HG03039 (cell line): ENCODE measurements at regions not wholly inside any gene's neighbourhood (a gene's known extent, or its start where the extent isn't known, plus 50 kb on each side); places are given as distances from the start of the nearest gene placed in this dataset.
A peak's percentile ranks its signal among the peaks of the same experiment; 100 is the strongest.
"Not testable (repeated sequence)": the region's sequence is repeated elsewhere in the genome, so short reads cannot be mapped to it uniquely, and the experiment has no call there.

Experiments
- ATAC-seq: cut with Tn5 transposase; IDR thresholded peaks from one replicate; pipeline ENCODE4 v1.9.1; 2021; ENCODE audit warnings: mild to moderate bottlenecking, moderate library complexity; ENCODE audit not compliant: unreplicated experiment

DNA sequence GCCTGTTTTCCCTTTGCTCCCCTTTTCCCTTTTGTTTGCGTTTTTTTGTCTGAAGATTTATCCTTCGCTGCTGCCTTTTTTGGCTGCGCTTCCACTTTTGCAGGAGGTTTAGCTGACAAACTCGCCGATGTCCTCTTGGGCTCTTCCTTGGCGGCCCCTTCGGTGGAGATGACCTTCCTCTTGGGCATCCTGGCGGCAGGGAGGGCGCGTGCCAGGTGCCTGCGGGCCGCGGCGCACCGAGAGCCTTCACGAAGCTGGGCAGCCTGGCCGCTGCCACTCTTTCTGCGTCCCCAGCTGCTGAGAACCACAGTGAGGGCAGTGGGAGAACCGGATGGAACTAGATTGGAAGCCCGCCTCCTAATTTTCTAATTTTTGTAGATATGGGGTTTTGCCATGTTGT is 197.1 kb upstream of the C2CD4B start:
- ATAC-seq = no peak

- ATAC-seq = no peak
Measured at GRCh38 chr15:62362608-62363007, 197.5 kb upstream of the C2CD4B start.

GRCh38 chr15:62363913-62364312 is 198.8 kb upstream of the C2CD4B start:
- ATAC-seq = no peak

DNA sequence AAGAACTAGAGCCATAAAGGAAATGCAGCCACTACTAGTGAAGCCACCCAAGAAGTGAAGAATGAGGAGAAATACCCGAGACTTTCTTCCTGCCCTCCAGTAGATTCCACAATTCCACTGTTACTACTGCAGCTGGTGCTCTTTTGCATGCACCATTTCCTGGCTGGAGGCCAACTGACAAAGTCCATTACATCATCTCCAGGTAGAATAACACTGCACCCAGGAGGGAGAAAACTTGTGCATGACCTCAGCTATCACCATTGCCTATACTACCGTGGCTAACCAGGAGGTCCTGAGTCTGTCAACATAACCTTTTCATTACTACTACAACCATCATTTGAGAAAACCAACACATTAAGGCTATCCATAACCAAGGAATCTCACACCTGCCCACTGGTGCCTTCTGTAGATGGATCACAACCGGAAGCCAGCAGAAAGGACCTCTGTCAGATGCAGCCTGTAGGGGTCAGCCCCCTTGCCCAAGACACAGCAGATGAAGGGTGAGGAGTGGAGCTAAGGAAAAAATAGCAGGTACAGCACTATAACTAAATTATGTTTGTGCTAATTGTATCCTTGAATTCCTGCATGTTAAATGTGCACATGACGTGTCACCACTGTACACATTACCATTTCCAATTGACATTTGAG is 200.8 kb upstream of the C2CD4B start:
- no peak for ATAC-seq

- ATAC-seq = no peak
Measured at GRCh38 chr15:62369454-62369853, 204.4 kb upstream of the C2CD4B start.

- ATAC-seq = not testable (repeated sequence)
Measured at GRCh38 chr15:62371683-62372082, 206.6 kb upstream of the C2CD4B start.

- no peak for ATAC-seq
Measured at GRCh38 chr15:62377736-62378480, 212.8 kb upstream of the C2CD4B start.

- no peak for ATAC-seq
Measured at GRCh38 chr15:62378772-62379498, 213.8 kb upstream of the C2CD4B start.

- ATAC-seq = no peak
Measured at GRCh38 chr15:62380011-62380410, 214.9 kb upstream of the C2CD4B start.

DNA sequence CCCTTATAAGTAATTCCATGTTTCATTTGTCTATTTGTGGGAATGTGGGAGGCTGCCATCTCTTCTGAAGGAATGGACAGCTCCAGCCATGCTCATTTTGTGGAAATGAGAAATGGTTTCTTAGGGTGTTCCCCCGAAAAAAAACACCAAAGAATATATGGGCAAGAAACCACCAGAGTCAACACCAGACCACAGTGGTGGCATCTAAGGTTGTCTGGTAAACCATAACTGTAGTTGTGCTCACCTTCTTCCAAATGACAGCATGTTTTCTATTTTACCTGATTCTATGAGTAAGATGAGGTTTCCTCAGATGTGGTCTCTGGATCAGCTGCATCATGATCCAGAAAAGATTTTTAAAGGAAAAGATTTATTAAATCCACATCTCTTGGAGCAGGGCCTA is 217.0 kb upstream of the C2CD4B start:
- no peak for ATAC-seq

GRCh38 chr15:62389885-62390790 is 225.1 kb upstream of the C2CD4B start, which contains the start of gene TLN2:
Gene TLN2 (plus strand): TSS chr15:62390550.
- peak; percentile 87 for ATAC-seq

DNA sequence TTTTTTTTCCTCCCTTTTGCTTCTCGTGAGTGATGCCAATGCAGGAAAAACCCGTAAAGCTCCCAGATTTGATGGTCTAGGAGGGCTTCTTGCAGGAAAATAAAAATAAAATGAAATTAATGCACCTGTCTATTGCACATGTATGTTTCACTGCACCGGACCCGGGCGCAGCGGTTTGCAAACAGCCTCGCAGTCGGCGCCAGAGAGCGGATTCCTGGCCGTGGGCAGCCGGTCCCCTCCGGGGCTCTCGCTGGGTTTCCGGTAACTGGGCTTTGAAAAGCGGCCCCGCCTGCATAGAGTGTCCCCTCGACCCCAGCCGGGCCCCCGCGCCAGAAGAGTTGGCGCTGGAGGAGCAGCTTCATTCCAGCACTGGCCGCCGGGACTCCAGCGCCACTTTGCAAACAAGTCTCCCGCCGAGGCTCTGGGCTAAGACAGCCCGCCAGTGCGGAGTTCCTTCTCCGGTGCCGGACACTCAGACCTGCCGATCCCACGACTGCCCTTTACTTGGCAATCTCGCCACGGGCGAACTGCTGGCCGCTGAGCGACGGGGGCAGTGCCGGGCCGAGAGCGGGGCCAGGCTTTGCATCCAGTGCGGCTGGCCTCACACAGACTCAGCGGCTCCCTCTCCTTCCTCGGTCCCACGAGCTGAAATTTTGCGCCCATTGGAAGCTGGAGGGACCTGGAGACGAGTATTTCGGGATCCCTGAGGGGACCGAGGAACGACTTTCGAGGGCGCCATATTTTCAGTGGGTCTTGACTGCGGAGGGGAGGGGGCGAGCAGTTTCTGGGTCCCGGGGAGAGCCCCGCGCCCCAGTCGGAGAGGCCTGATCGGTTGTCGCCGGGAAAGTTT is 225.9 kb upstream of the C2CD4B start:
- no peak for ATAC-seq

GRCh38 chr15:62391641-62392262 is 226.7 kb upstream of the C2CD4B start:
- no peak for ATAC-seq

GRCh38 chr15:62392376-62392775 is 227.3 kb upstream of the C2CD4B start:
- ATAC-seq = no peak

DNA sequence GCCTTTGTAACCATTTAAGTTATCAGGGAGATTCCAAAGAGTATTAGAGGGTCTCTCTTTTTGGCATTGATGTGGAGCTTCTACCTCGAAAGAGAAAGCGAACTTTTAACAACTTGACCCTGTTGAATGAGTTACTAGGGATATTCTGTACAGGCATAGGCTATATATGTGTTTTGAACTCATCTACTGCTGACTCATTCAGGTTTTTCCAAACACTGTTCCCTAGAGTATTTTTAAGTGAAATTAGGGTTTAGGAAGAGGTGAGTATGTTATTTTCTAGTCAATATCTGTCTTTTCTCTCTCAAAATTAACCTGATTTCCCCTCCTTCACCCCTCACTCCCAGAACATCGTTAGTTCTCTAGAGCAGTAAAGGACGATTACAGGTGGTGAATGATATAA is 228.1 kb upstream of the C2CD4B start:
- ATAC-seq = no peak

GRCh38 chr15:62394079-62394478 is 229.0 kb upstream of the C2CD4B start:
- no peak for ATAC-seq

GRCh38 chr15:62400778-62401177 is 235.7 kb upstream of the C2CD4B start:
- no peak for ATAC-seq

- no peak for ATAC-seq
Measured at GRCh38 chr15:62402687-62403086, 237.6 kb upstream of the C2CD4B start.

DNA sequence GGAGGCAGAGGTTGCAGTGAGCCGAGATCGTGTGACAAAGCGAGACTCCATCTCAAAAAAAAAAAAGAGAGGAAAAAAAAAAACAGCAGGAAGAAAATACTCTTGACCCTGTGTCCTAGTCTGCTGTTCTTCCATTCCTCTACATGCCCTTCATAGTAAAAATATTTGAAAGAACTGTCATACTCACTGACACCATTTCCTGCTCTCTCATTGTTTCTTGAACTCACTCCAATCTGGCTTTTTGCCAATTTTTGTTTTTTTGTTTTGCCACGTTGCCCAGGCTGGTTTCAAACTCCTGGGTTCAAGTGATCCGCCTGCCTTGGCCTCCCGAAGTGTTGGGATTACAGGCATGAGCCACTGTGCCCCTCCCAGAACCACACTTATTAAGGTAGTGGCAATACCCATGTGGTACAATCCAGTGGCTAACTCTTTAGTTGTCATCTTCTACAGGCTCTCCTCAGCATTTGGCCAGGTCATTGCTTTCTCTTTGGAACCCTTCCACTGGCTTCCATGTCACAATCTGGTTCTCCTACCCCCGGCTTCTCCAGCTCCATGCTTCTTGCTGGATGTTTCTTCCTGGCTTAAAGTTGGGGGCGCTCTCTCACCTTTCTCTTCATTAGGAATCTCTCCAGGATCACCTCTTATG is 238.2 kb upstream of the C2CD4B start:
- ATAC-seq = no peak
